Lower lobe of right lung (tissue), 2 donors: ENCODE measurements at regions not wholly inside any gene's neighbourhood (a gene's known extent, or its start where the extent isn't known, plus 50 kb on each side); places are given as distances from the start of the nearest gene placed in this dataset.

Experiments
- ATAC-seq, 2 donors: fragments of 200-7000 bp; cut with Tn5 transposase; one replicate each; pipeline ENCODE4 v1.9.1; 2020 to 2022; ENCODE audit warnings: mild to moderate bottlenecking in 2 of 2, moderate library complexity in 2 of 2
- DNase-seq: peaks from one replicate; pipeline ENCODE4 v3.0.0-alpha.2; 2020
- H3K27ac ChIP-seq: fragments of 200-600 bp; one replicate; pipeline ENCODE4 v1.8.0; 2022
- H3K27me3 ChIP-seq: fragments of 200-600 bp; one replicate; pipeline ENCODE4 v1.8.0; 2022; ENCODE audit warnings: low read depth
- H3K36me3 ChIP-seq: fragments of 200-600 bp; one replicate; pipeline ENCODE4 v1.8.0; 2022; ENCODE audit warnings: mild to moderate bottlenecking
- H3K4me1 ChIP-seq: fragments of 200-600 bp; one replicate; pipeline ENCODE4 v1.8.0; 2022
- H3K4me3 ChIP-seq: fragments of 200-600 bp; one replicate; pipeline ENCODE4 v1.8.0; 2022; ENCODE audit warnings: mild to moderate bottlenecking
- H3K9me3 ChIP-seq: fragments of 200-600 bp; one replicate; pipeline ENCODE4 v1.8.0; 2022
- CTCF ChIP-seq: fragments of 200-600 bp; IDR thresholded peaks from one replicate; pipeline ENCODE4 v1.8.0; 2022; ENCODE audit warnings: antibody characterized with exemption, mild to moderate bottlenecking
- intact Hi-C: fragments of 100-400 bp; cut with DNase I; formaldehyde crosslinking; loops from one replicate; pipeline ENCODE4 v1.11.0; 2022
- donor health status: DM: no; HTN: yes; CAD: no; lungs with severe emphysema.

GRCh38 chrX:11929476-11929875 lies 171.4 kb downstream of the MSL3 start:
- no peak for TF ChIP-seq CTCF
- H3K4me1 ChIP-seq, result no peaks in the 10 kb centered on the region
- ATAC-seq, result no peak
- intact Hi-C loops, result no loop called here
- no peak for DNase-seq
- no peaks in the 10 kb centered on the region for H3K36me3 ChIP-seq
- H3K27me3 ChIP-seq, result no peaks in the 10 kb centered on the region
- H3K27ac ChIP-seq, result no peak overlapping the region
- H3K4me3 ChIP-seq, result no peak overlapping the region
- no peaks in the 10 kb centered on the region for H3K9me3 ChIP-seq

GRCh38 chrX:11932423-11932822 lies 174.4 kb downstream of the MSL3 start:
- Histone ChIP-seq H3K9me3 (no peaks in the 10 kb centered on the region), H3K27me3 (no peaks in the 10 kb centered on the region), H3K27ac (no peak overlapping the region), H3K4me1 (no peaks in the 10 kb centered on the region), H3K36me3 (no peaks in the 10 kb centered on the region), H3K4me3 (no peak overlapping the region)
- no peak for DNase-seq
- intact Hi-C loops, result no loop called here
- no peak for TF ChIP-seq CTCF
- no peak for ATAC-seq

GRCh38 chrX:11934089-11934488 lies 176.1 kb downstream of the MSL3 start:
- no peaks in the 10 kb centered on the region for H3K36me3 ChIP-seq
- TF ChIP-seq CTCF, result no peak
- H3K4me1 ChIP-seq, result no peaks in the 10 kb centered on the region
- no peaks in the 10 kb centered on the region for H3K27me3 ChIP-seq
- intact Hi-C loops, result no loop called here
- H3K4me3 ChIP-seq, result no peak overlapping the region
- DNase-seq (no peak), ATAC-seq (peak in 1 of 2 donors; percentile 59)
- no peak overlapping the region for H3K27ac ChIP-seq
- no peaks in the 10 kb centered on the region for H3K9me3 ChIP-seq

- Histone ChIP-seq H3K27ac (no peak overlapping the region), H3K27me3 (no peaks in the 10 kb centered on the region), H3K4me3 (no peak overlapping the region), H3K36me3 (no peaks in the 10 kb centered on the region), H3K9me3 (no peaks in the 10 kb centered on the region), H3K4me1 (no peaks in the 10 kb centered on the region)
- no peak for TF ChIP-seq CTCF
- no peak for ATAC-seq
- no peak for DNase-seq
- intact Hi-C loops, result no loop called here
Measured at GRCh38 chrX:11941571-11941970, 183.5 kb downstream of the MSL3 start.

GRCh38 chrX:11944501-11944900 lies 186.5 kb downstream of the MSL3 start:
- Histone ChIP-seq H3K27me3 (no peaks in the 10 kb centered on the region), H3K9me3 (no peaks in the 10 kb centered on the region), H3K36me3 (no peaks in the 10 kb centered on the region), H3K27ac (no peak overlapping the region), H3K4me3 (no peak overlapping the region), H3K4me1 (no peaks in the 10 kb centered on the region)
- ATAC-seq, result no peak
- TF ChIP-seq CTCF, result peak; percentile 20
- no peak for DNase-seq
- intact Hi-C loops, result no loop called here

- no peaks in the 10 kb centered on the region for H3K36me3 ChIP-seq
- H3K9me3 ChIP-seq, result no peaks in the 10 kb centered on the region
- H3K4me1 ChIP-seq, result no peaks in the 10 kb centered on the region
- DNase-seq (no peak), ATAC-seq (no peak)
- H3K27ac ChIP-seq, result no peak overlapping the region
- H3K4me3 ChIP-seq, result no peak overlapping the region
- intact Hi-C loops, result no loop called here
- H3K27me3 ChIP-seq, result no peaks in the 10 kb centered on the region
- no peak for TF ChIP-seq CTCF
Measured at GRCh38 chrX:11949291-11949690, 189.0 kb upstream of the FRMPD4 start.
